A673 (cell line): ENCODE measurements at regions not wholly inside any gene's neighbourhood (a gene's known extent, or its start where the extent isn't known, plus 50 kb on each side); places are given as distances from the start of the nearest gene placed in this dataset.

Source experiments
- BruUV-seq: library from RNA; stranded (reverse); fragments of 400-500 nt; replicated peaks from 2 replicates; lab custom pipeline; 2021; lab: Mats Ljungman, UMichigan
- CTCF ChIA-PET: fragments of 300-600 bp; sonication (Branson Sonifier 250); formaldehyde crosslinking; loops from one replicate; lab custom pipeline; 2022; ENCODE audit warnings: antibody characterized with exemption; lab: Charles Lee
- POLR2A ChIA-PET: fragments of 300-600 bp; sonication (Branson Sonifier 250); formaldehyde crosslinking; loops from one replicate; lab custom pipeline; 2022; ENCODE audit warnings: antibody characterized with exemption; ENCODE audit not compliant: low non-redundant PET; lab: Charles Lee
- DNase-seq: peaks from one replicate; pipeline ENCODE4 v3.0.0-alpha.2; 2015; ENCODE audit warnings: low spot score
- H3K27ac ChIP-seq: fragments of 200-600 bp; sonication (generic); 2 replicates; pipeline ENCODE4 v1.5.1; 2016; ENCODE audit warnings: mixed run types, low read depth, mild to moderate bottlenecking, mixed read lengths, antibody characterized with exemption, low read length; ENCODE audit not compliant: poor library complexity, severe bottlenecking
- H3K27me3 ChIP-seq: fragments of 200-600 bp; sonication (generic); replicated peaks from 2 replicates; pipeline ENCODE4 v1.6.1; 2017; ENCODE audit warnings: mixed run types, low read depth, mild to moderate bottlenecking, mixed read lengths, antibody characterized with exemption, low read length; ENCODE audit not compliant: insufficient read depth, poor library complexity
- H3K36me3 ChIP-seq: fragments of 200-600 bp; sonication (generic); 2 replicates; pipeline ENCODE4 v1.6.1; 2016; ENCODE audit warnings: mixed run types, mild to moderate bottlenecking, mixed read lengths, antibody characterized with exemption, low read length; ENCODE audit not compliant: insufficient read depth, poor library complexity, severe bottlenecking
- H3K4me1 ChIP-seq: fragments of 200-600 bp; sonication (generic); 2 replicates; pipeline ENCODE4 v1.6.1; 2017; ENCODE audit warnings: mixed run types, mild to moderate bottlenecking, mixed read lengths, antibody characterized with exemption, low read length; ENCODE audit not compliant: insufficient read depth, poor library complexity, severe bottlenecking
- H3K4me3 ChIP-seq: fragments of 200-600 bp; sonication (generic); 2 replicates; pipeline ENCODE4 v1.5.1; 2016; ENCODE audit warnings: low read depth, mixed run types, mild to moderate bottlenecking, mixed read lengths, low read length; ENCODE audit not compliant: poor library complexity, severe bottlenecking
- H3K9me3 ChIP-seq: fragments of 200-600 bp; sonication (generic); 2 replicates; pipeline ENCODE4 v1.6.1; 2016; ENCODE audit warnings: mixed run types, low read depth, mild to moderate bottlenecking, mixed read lengths, antibody characterized with exemption, low read length; ENCODE audit not compliant: poor library complexity, severe bottlenecking
- CTCF ChIP-seq: fragments of 300-800, 200-600 bp; sonication (generic); conservative IDR thresholded peaks from 2 replicates; pipeline ENCODE4 v1.5.1; 2017; ENCODE audit warnings: low read depth, mild to moderate bottlenecking, antibody characterized with exemption, low read length, moderate library complexity, mixed read lengths
- EZH2 ChIP-seq: fragments of 200-600 bp; sonication (generic); IDR thresholded peaks from 2 replicates; pipeline ENCODE4 v1.6.1; 2017; ENCODE audit warnings: borderline replicate concordance, low read depth, mild to moderate bottlenecking, mixed read lengths, antibody characterized with exemption, low read length; ENCODE audit not compliant: poor library complexity, severe bottlenecking
- intact Hi-C: fragments of 100-400 bp; cut with micrococcal nuclease; formaldehyde crosslinking; loops from one replicate; pipeline ENCODE4 v1.10.0; 2022; ENCODE audit not compliant: unreplicated experiment

DNA sequence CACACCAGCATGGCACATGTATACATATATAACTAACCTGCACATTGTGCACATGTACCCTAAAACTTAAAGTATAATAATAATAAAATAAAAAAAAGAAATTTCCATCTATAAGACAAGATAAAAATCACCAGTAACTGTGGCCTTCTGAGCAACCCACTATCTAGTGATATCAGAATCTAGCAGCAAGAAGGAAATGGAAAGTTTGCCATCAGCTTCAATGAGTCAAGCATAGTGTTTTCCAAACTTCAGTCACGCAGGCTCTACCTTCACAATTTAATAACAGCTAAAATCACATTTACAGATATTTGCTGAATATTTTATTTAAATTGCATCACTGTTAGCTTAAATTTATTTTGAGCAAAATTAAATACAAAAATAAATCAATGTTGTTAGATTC is 345.3 kb upstream of the CD180 start:
- intact Hi-C loops, result no loop called here
- no peak for DNase-seq
- ChIA-PET CTCF (interaction anchor here (0.5 kb wide), 1 partner anchor 652 kb away, joined by 4 read pairs; no protein-coding TSS in a partner anchor), POLR2A (no interaction called here)
- H3K9me3 ChIP-seq, result no peaks in the 10 kb centered on the region
- no peak for TF ChIP-seq EZH2
- TF ChIP-seq CTCF, result no peak
- H3K4me1 ChIP-seq, result no peaks in the 10 kb centered on the region
- no peaks in the 10 kb centered on the region for H3K27me3 ChIP-seq
- no peak overlapping the region for H3K4me3 ChIP-seq
- no TSS peak for BruUV-seq
- H3K27ac ChIP-seq, result no peak overlapping the region
- H3K36me3 ChIP-seq, result no peaks in the 10 kb centered on the region

- no peaks in the 10 kb centered on the region for H3K36me3 ChIP-seq
- H3K27ac ChIP-seq, result no peak overlapping the region
- H3K4me3 ChIP-seq, result no peak overlapping the region
- no TSS peak for BruUV-seq
- no peak for TF ChIP-seq CTCF
- no peak for TF ChIP-seq EZH2
- intact Hi-C loops, result no loop called here
- no peak for DNase-seq
- CTCF ChIA-PET, result no interaction called here
- no peaks in the 10 kb centered on the region for H3K9me3 ChIP-seq
- no peaks in the 10 kb centered on the region for H3K4me1 ChIP-seq
- H3K27me3 ChIP-seq, result no peaks in the 10 kb centered on the region
- POLR2A ChIA-PET, result interaction anchor here (0.6 kb wide), 1 partner anchor 153 kb away, joined by 3 read pairs; no protein-coding TSS in a partner anchor
Observed at GRCh38 chr5:67538855-67539506, 342.4 kb upstream of the CD180 start.

DNA sequence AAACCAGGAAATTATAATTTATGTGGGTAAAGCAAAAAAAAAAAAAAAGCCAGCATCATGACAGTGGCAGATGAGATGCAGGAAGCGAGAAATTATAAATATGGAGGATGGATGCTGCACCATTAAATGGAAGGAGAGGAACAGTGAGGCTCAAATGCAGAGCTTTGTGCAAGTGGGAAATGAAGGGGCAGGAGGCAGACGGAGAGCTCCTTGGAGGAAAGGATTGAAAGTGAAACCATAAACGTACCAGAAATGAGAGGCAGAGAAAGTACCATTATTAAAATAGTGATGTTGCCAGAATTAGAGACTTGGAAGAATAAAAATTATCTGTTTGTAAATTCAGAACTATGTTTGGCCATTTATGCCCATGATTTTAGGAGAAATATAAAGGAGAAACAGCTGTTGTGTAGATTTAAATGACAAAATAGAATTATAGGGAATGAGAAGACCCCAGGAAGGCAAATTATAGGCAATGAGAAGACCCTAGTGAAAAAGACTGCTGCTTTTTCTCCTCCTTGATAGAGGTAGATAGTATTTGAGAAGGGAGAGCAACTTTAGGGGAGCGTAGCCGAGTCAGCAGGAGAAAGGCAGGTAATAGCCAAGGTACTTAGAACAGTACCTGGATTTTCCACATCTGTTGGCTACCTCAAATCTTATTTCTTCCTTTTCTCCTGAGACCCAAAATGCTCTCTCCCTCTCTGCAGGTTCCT is 341.0 kb upstream of the CD180 start:
- Histone ChIP-seq H3K27ac (no peak overlapping the region), H3K36me3 (no peaks in the 10 kb centered on the region), H3K4me1 (no peaks in the 10 kb centered on the region), H3K9me3 (no peaks in the 10 kb centered on the region), H3K27me3 (no peaks in the 10 kb centered on the region), H3K4me3 (no peak overlapping the region)
- ChIA-PET POLR2A (no interaction called here), CTCF (no interaction called here)
- DNase-seq, result no peak
- no TSS peak for BruUV-seq
- intact Hi-C loops, result no loop called here
- TF ChIP-seq EZH2 (no peak), CTCF (no peak)
